SK-N-SH (cell line): ENCODE measurements at regions not wholly inside any gene's neighbourhood (a gene's known extent, or its start where the extent isn't known, plus 50 kb on each side); places are given as distances from the start of the nearest gene placed in this dataset.

Experiments used
- CTCF ChIA-PET: fragments of 300-600, 350-600 bp; formaldehyde crosslinking; extraction: SDS; loops from one replicate; lab custom pipeline; 2021; lab: Yijun Ruan, JAX
- POLR2A ChIA-PET: fragments of 350-600 bp; sonication (Branson Sonifier 250); formaldehyde crosslinking; extraction: SDS; loops from one replicate; lab custom pipeline; 2020; ENCODE audit warnings: antibody characterized with exemption, inconsistent platforms; lab: Yijun Ruan, JAX
- DNase-seq: peaks from one replicate; pipeline ENCODE4 v3.0.0; 2012
- H2AFZ ChIP-seq: fragments of 200-600 bp; sonication (generic); 2 replicates; pipeline ENCODE4 v1.8.1; 2016; ENCODE audit warnings: antibody characterized with exemption, mild to moderate bottlenecking, low read depth
- H3F3A ChIP-seq: fragments of 200-600 bp; sonication (generic); replicated peaks from 2 replicates; pipeline ENCODE3; 2016; ENCODE audit warnings: antibody characterized with exemption, mild to moderate bottlenecking; ENCODE audit not compliant: insufficient read depth
- H3K27ac ChIP-seq, 2 experiments: fragments of 200-500 bp in 1 of 2; fragments of 200-600 bp in 1 of 2; sonication (Bioruptor generic) in 1 of 2; sonication (generic), shearing (Covaris generic) in 1 of 2; 2 replicates each; pipeline versions ENCODE4 v1.5.1 to v1.6.1; 2014 to 2016; ENCODE audit warnings: low read depth in 2 of 2, inconsistent platforms in 1 of 2, low read length in 1 of 2, mild to moderate bottlenecking in 1 of 2, mixed read lengths in 1 of 2
- H3K27me3 ChIP-seq: fragments of 200-600 bp; sonication (generic), shearing (Covaris generic); 2 replicates; pipeline ENCODE4 v1.6.1; 2016; ENCODE audit warnings: mixed run types; ENCODE audit not compliant: insufficient read depth
- H3K36me3 ChIP-seq, 2 experiments: fragments of 200-500 bp in 1 of 2; fragments of 200-600 bp in 1 of 2; sonication (Bioruptor generic) in 1 of 2; sonication (generic) in 1 of 2; replicated peaks in 1 of 2; 2 replicates each; pipeline versions ENCODE3 to v1.5.1; 2014 to 2016; ENCODE audit warnings: low read length in 1 of 2, mild to moderate bottlenecking in 1 of 2; ENCODE audit not compliant: insufficient read depth in 2 of 2, control insufficient read depth in 1 of 2
- H3K4me1 ChIP-seq, 2 experiments: fragments of 200-500 bp in 1 of 2; fragments of 200-600 bp in 1 of 2; sonication (Bioruptor generic) in 1 of 2; sonication (generic), shearing (Covaris generic) in 1 of 2; 2 replicates each; pipeline versions ENCODE4 v1.5.1 to v1.6.1; 2014 to 2016; ENCODE audit warnings: low read depth in 1 of 2, low read length in 1 of 2, mixed run types in 1 of 2; ENCODE audit not compliant: insufficient read depth in 2 of 2, control insufficient read depth in 1 of 2
- H3K4me2 ChIP-seq: fragments of 200-600 bp; sonication (generic), shearing (Covaris generic); 2 replicates; pipeline ENCODE4 v1.6.1; 2017; ENCODE audit warnings: mixed run types
- H3K4me3 ChIP-seq, 2 experiments: fragments of 200-500 bp in 1 of 2; fragments of 200-600 bp in 1 of 2; sonication (Bioruptor generic) in 1 of 2; sonication (generic), shearing (Covaris generic) in 1 of 2; 2 replicates each; pipeline versions ENCODE4 v1.5.1 to v1.8.1; 2014 to 2016; ENCODE audit warnings: low read depth in 2 of 2, inconsistent platforms in 1 of 2, low read length in 1 of 2, mild to moderate bottlenecking in 1 of 2, mixed read lengths in 1 of 2, moderate library complexity in 1 of 2
- H3K79me2 ChIP-seq: fragments of 200-600 bp; sonication (generic); 2 replicates; pipeline ENCODE4 v1.8.1; 2017; ENCODE audit warnings: mild to moderate bottlenecking; ENCODE audit not compliant: insufficient read depth
- H3K9ac ChIP-seq: fragments of 200-600 bp; sonication (generic); 2 replicates; pipeline ENCODE4 v1.6.1; 2017; ENCODE audit warnings: mixed run types
- H3K9me2 ChIP-seq: fragments of 200-600 bp; sonication (generic); 2 replicates; pipeline ENCODE4 v1.6.1; 2017; ENCODE audit warnings: mixed run types
- H3K9me3 ChIP-seq: fragments of 200-600 bp; sonication (generic); 2 replicates; pipeline ENCODE4 v1.6.1; 2017; ENCODE audit warnings: mixed run types, mild to moderate bottlenecking, moderate library complexity
- H4K20me1 ChIP-seq: fragments of 200-600 bp; sonication (generic); 2 replicates; pipeline ENCODE4 v1.6.1; 2017; ENCODE audit warnings: mild to moderate bottlenecking, mixed run types; ENCODE audit not compliant: insufficient read depth
- CHD2 ChIP-seq: fragments of 150-350 bp; IDR thresholded peaks from 2 replicates; pipeline ENCODE4 v1.6.1; 2018; ENCODE audit warnings: low read length; ENCODE audit not compliant: partially characterized antibody
- ELF1 ChIP-seq: IDR thresholded peaks from 2 replicates; pipeline ENCODE4 v1.4.0; 2012
- FOXM1 ChIP-seq: IDR thresholded peaks from 2 replicates; pipeline ENCODE4 v1.4.0; 2012; ENCODE audit warnings: low read depth, mild to moderate bottlenecking
- GABPA ChIP-seq: IDR thresholded peaks from 2 replicates; pipeline ENCODE4 v1.4.0; 2012; ENCODE audit warnings: low read depth, mild to moderate bottlenecking
- IRF3 ChIP-seq: fragments of 150-350 bp; IDR thresholded peaks from 2 replicates; pipeline ENCODE4 v1.6.1; 2016; ENCODE audit warnings: mild to moderate bottlenecking, low read depth, low read length
- JUND ChIP-seq: IDR thresholded peaks from 2 replicates; pipeline ENCODE4 v1.4.0; 2012
- MXI1 ChIP-seq: IDR thresholded peaks from 2 replicates; pipeline ENCODE4 v1.6.1; 2012; ENCODE audit warnings: mild to moderate bottlenecking, low read depth, low read length, improper control_type of control experiment
- NFIC ChIP-seq: IDR thresholded peaks from 2 replicates; pipeline ENCODE4 v1.4.0; 2012; ENCODE audit warnings: borderline replicate concordance
- NRF1 ChIP-seq: IDR thresholded peaks from 2 replicates; pipeline ENCODE4 v1.6.1; 2012; ENCODE audit warnings: low read depth, mild to moderate bottlenecking, low read length
- POLR2AphosphoS5 ChIP-seq: IDR thresholded peaks from 2 replicates; pipeline ENCODE4 v1.6.1; 2012; ENCODE audit warnings: low read depth, low read length
- RAD21 ChIP-seq: IDR thresholded peaks from 2 replicates; pipeline ENCODE4 v1.6.1; 2012; ENCODE audit warnings: mild to moderate bottlenecking, low read length
- RCOR1 ChIP-seq: fragments of 150-350 bp; IDR thresholded peaks from 2 replicates; pipeline ENCODE4 v1.6.1; 2017; ENCODE audit warnings: antibody characterized with exemption, low read length
- TAF1 ChIP-seq: IDR thresholded peaks from 2 replicates; pipeline ENCODE4 v1.6.1; 2012; ENCODE audit warnings: low read depth, mild to moderate bottlenecking, low read length, moderate library complexity, borderline replicate concordance
- TCF12 ChIP-seq: IDR thresholded peaks from 2 replicates; pipeline ENCODE4 v1.4.0; 2012
- TEAD4 ChIP-seq: IDR thresholded peaks from 2 replicates; pipeline ENCODE4 v1.4.0; 2012; ENCODE audit warnings: mild to moderate bottlenecking, borderline replicate concordance; ENCODE audit not compliant: insufficient read depth
- USF2 ChIP-seq: fragments of 150-350 bp; IDR thresholded peaks from 2 replicates; pipeline ENCODE4 v1.6.1; 2017; ENCODE audit warnings: antibody characterized with exemption, low read length, low read depth, borderline replicate concordance
- WGBS: methylation state at CpG from one replicate; pipeline ENCODE4 v1.1.6; 2017; ENCODE audit warnings: low lambda C conversion rate; 5-methylcytosine and 5-hydroxymethylcytosine counted together
- TF ChIP-seq, protein P1 (sequence below): fragments of 200-600 bp; sonication (generic); IDR thresholded peaks from 2 replicates; pipeline ENCODE4 v1.6.1; 2017; ENCODE audit warnings: antibody characterized with exemption, mild to moderate bottlenecking, moderate library complexity
- TF ChIP-seq, protein P2 (sequence below): IDR thresholded peaks from 2 replicates; pipeline ENCODE4 v1.4.0; 2012; ENCODE audit warnings: low read depth, borderline replicate concordance

DNA sequence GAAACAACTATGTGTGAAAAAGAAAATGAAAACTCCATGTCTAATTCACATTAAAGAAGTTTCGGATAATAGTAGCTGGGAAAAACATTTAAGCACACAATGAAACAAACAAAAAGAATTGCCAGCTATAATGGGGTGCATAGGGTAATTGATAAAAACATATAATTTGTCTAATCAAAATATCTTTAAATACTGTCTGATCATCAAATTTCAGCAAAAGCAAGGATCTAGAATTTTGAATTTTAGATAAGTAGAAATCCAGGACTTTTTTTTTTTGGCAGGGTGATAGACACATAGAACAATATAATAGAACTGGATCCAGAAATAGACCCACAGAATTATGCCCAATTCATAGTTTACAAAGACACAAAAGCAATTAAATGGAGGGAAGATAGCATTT, 585.0 kb downstream of the TAF11L14 start:
- Histone ChIP-seq H3K27me3 (no peaks in the 10 kb centered on the region), H3K9me2 (no peaks in the 10 kb centered on the region), H3K36me3 (no peaks in the 10 kb centered on the region), H3F3A (no peaks in the 10 kb centered on the region), H4K20me1 (no peaks in the 10 kb centered on the region), H3K9ac (no peak overlapping the region), H2AFZ (no peak overlapping the region), H3K79me2 (no peaks in the 10 kb centered on the region), H3K4me2 (no peak overlapping the region), H3K27ac (no peak overlapping the region), H3K9me3 (no peaks in the 10 kb centered on the region), H3K4me1 (no peaks in the 10 kb centered on the region), H3K4me3 (no peak overlapping the region)
- WGBS: 33% methylated on average over 1 of the region's 1 CpG
- TF ChIP-seq GABPA: no peak
- no peak for TF ChIP-seq USF2
- TF ChIP-seq CHD2: no peak
- TF ChIP-seq POLR2AphosphoS5: no peak
- TF ChIP-seq TCF12: no peak
- TF ChIP-seq NRF1: no peak
- no peak for TF ChIP-seq ELF1
- TF ChIP-seq IRF3: no peak
- TF ChIP-seq RAD21: no peak
- no peak for TF ChIP-seq RCOR1
- DNase-seq: no peak
- ChIA-PET CTCF (no interaction called here), POLR2A (no interaction called here)

DNA sequence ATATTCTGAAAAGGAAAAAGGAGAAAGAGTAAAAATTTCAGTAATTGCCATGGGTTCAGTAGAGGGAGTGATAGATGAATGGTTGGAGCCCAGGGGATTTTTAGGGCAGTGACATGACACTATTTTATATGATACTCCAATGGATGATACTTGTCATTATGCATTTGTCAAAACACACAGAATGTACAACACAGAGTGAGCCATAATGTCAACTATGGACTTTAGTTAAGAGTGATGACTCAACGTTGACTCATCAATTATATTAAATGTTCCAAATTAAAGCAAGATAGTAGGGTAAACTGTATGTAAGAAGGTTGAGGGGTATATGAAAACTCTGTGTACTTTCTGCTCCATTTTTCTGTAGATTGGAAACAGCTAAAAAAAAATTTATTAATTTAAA, 586.4 kb downstream of the TAF11L14 start:
- Histone ChIP-seq H3K79me2 (no peaks in the 10 kb centered on the region), H3K36me3 (no peaks in the 10 kb centered on the region), H3K9ac (no peak overlapping the region), H2AFZ (no peak overlapping the region), H4K20me1 (no peaks in the 10 kb centered on the region), H3K27ac (no peak overlapping the region), H3K4me2 (no peak overlapping the region), H3K9me2 (0 out of 2 replicates have a peak, but pooled peaks cover 2% of the 10 kb centered on the region), H3K9me3 (no peaks in the 10 kb centered on the region), H3F3A (no peaks in the 10 kb centered on the region), H3K4me3 (no peak overlapping the region), H3K27me3 (no peaks in the 10 kb centered on the region), H3K4me1 (no peaks in the 10 kb centered on the region)
- DNase-seq: no peak
- 0% methylated on average over 1 of the region's 1 CpG for WGBS
- ChIA-PET POLR2A (no interaction called here), CTCF (no interaction called here)
- TF ChIP-seq TAF1 (no peak), JUND (no peak), NRF1 (no peak), IRF3 (no peak), GABPA (no peak), TEAD4 (no peak), RCOR1 (no peak), MXI1 (no peak), NFIC (no peak), FOXM1 (no peak)
- TF ChIP-seq, protein P1, sequence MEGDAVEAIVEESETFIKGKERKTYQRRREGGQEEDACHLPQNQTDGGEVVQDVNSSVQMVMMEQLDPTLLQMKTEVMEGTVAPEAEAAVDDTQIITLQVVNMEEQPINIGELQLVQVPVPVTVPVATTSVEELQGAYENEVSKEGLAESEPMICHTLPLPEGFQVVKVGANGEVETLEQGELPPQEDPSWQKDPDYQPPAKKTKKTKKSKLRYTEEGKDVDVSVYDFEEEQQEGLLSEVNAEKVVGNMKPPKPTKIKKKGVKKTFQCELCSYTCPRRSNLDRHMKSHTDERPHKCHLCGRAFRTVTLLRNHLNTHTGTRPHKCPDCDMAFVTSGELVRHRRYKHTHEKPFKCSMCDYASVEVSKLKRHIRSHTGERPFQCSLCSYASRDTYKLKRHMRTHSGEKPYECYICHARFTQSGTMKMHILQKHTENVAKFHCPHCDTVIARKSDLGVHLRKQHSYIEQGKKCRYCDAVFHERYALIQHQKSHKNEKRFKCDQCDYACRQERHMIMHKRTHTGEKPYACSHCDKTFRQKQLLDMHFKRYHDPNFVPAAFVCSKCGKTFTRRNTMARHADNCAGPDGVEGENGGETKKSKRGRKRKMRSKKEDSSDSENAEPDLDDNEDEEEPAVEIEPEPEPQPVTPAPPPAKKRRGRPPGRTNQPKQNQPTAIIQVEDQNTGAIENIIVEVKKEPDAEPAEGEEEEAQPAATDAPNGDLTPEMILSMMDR: no peak
- TF ChIP-seq, protein P2, sequence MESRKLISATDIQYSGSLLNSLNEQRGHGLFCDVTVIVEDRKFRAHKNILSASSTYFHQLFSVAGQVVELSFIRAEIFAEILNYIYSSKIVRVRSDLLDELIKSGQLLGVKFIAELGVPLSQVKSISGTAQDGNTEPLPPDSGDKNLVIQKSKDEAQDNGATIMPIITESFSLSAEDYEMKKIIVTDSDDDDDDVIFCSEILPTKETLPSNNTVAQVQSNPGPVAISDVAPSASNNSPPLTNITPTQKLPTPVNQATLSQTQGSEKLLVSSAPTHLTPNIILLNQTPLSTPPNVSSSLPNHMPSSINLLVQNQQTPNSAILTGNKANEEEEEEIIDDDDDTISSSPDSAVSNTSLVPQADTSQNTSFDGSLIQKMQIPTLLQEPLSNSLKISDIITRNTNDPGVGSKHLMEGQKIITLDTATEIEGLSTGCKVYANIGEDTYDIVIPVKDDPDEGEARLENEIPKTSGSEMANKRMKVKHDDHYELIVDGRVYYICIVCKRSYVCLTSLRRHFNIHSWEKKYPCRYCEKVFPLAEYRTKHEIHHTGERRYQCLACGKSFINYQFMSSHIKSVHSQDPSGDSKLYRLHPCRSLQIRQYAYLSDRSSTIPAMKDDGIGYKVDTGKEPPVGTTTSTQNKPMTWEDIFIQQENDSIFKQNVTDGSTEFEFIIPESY: no peak
